Globus pallidus (tissue), 1 donor: ENCODE measurements at regions not wholly inside any gene's neighbourhood (a gene's known extent, or its start where the extent isn't known, plus 50 kb on each side); places are given as distances from the start of the nearest gene placed in this dataset.

Source experiments
- DNase-seq: peaks from one replicate; pipeline ENCODE4 v3.0.0-alpha.2; 2015; ENCODE audit warnings: low spot score

- DNase-seq: no peak
These were observed 54.9 kb upstream of the SACS start for GRCh38 chr13:23488442-23488841.

GRCh38 chr13:23496255-23496654 lies 62.8 kb upstream of the SACS start:
- no peak for DNase-seq

GRCh38 chr13:23497191-23497590 lies 63.7 kb upstream of the SACS start:
- DNase-seq: no peak

GRCh38 chr13:23500849-23501248 lies 67.3 kb upstream of the SACS start:
- no peak for DNase-seq

GRCh38 chr13:23504180-23504579 lies 66.0 kb upstream of the TNFRSF19 start:
- DNase-seq: no peak

GRCh38 chr13:23505007-23505406 lies 65.2 kb upstream of the TNFRSF19 start:
- no peak for DNase-seq

GRCh38 chr13:23506071-23506806 lies 64.0 kb upstream of the TNFRSF19 start:
- DNase-seq: no peak

GRCh38 chr13:23506807-23507291 lies 63.4 kb upstream of the TNFRSF19 start:
- DNase-seq: no peak

GRCh38 chr13:23509781-23510543 lies 60.2 kb upstream of the TNFRSF19 start:
- DNase-seq: no peak

GRCh38 chr13:23510544-23510916 lies 59.7 kb upstream of the TNFRSF19 start:
- no peak for DNase-seq

GRCh38 chr13:23510979-23511735 lies 59.1 kb upstream of the TNFRSF19 start:
- DNase-seq: peak; percentile 13

GRCh38 chr13:23512762-23513395 lies 57.3 kb upstream of the TNFRSF19 start:
- no peak for DNase-seq

- no peak for DNase-seq
These were observed 56.8 kb upstream of the TNFRSF19 start for GRCh38 chr13:23513455-23513854.

GRCh38 chr13:23514076-23514475 lies 56.1 kb upstream of the TNFRSF19 start:
- no peak for DNase-seq

- no peak for DNase-seq
These were observed 55.1 kb upstream of the TNFRSF19 start for GRCh38 chr13:23515116-23515515.

- DNase-seq: no peak
These were observed 54.0 kb upstream of the TNFRSF19 start for GRCh38 chr13:23516190-23516589.

GRCh38 chr13:23516702-23517101 lies 53.5 kb upstream of the TNFRSF19 start:
- DNase-seq: no peak

- no peak for DNase-seq
These were observed 52.0 kb upstream of the TNFRSF19 start for GRCh38 chr13:23518231-23518630.
